Pons (tissue), 1 donor: ENCODE measurements at regions not wholly inside any gene's neighbourhood (a gene's known extent, or its start where the extent isn't known, plus 50 kb on each side); places are given as distances from the start of the nearest gene placed in this dataset.

Source experiments
- DNase-seq: peaks from one replicate; pipeline ENCODE4 v3.0.0-alpha.2; 2016; ENCODE audit warnings: low spot score

- DNase-seq = no peak
These were observed 102.0 kb upstream of the ARID2 start for GRCh38 chr12:45627407-45628069.

GRCh38 chr12:45629292-45629691, 100.2 kb upstream of the ARID2 start:
- DNase-seq = no peak

- no peak for DNase-seq
These were observed 95.8 kb upstream of the ARID2 start for GRCh38 chr12:45633733-45634132.

GRCh38 chr12:45634273-45634917, 95.1 kb upstream of the ARID2 start:
- no peak for DNase-seq

GRCh38 chr12:45637242-45637641, 92.3 kb upstream of the ARID2 start:
- DNase-seq = no peak

GRCh38 chr12:45637706-45638105, 91.8 kb upstream of the ARID2 start:
- no peak for DNase-seq

GRCh38 chr12:45638386-45638785, 91.1 kb upstream of the ARID2 start:
- no peak for DNase-seq

GRCh38 chr12:45644541-45644940, 85.0 kb upstream of the ARID2 start:
- DNase-seq = no peak

- DNase-seq = no peak
These were observed 82.5 kb upstream of the ARID2 start for GRCh38 chr12:45646851-45647581.

GRCh38 chr12:45648070-45648469, 81.4 kb upstream of the ARID2 start:
- no peak for DNase-seq

- DNase-seq = no peak
These were observed 78.5 kb upstream of the ARID2 start for GRCh38 chr12:45651029-45651428.

- no peak for DNase-seq
These were observed 75.4 kb upstream of the ARID2 start for GRCh38 chr12:45654002-45654665.

- no peak for DNase-seq
These were observed 74.3 kb upstream of the ARID2 start for GRCh38 chr12:45655186-45655585.

- DNase-seq = no peak
These were observed 73.8 kb upstream of the ARID2 start for GRCh38 chr12:45655743-45656142.

GRCh38 chr12:45658020-45658419, 71.5 kb upstream of the ARID2 start:
- no peak for DNase-seq

- DNase-seq = no peak
These were observed 69.2 kb upstream of the ARID2 start for GRCh38 chr12:45660330-45660729.

- peak; percentile 8 for DNase-seq
These were observed 66.1 kb upstream of the ARID2 start for GRCh38 chr12:45663455-45663854.

- no peak for DNase-seq
These were observed 63.6 kb upstream of the ARID2 start for GRCh38 chr12:45665941-45666340.

- DNase-seq = no peak
These were observed 63.1 kb upstream of the ARID2 start for GRCh38 chr12:45666396-45666795.

GRCh38 chr12:45666816-45667215, 62.7 kb upstream of the ARID2 start:
- no peak for DNase-seq

GRCh38 chr12:45667761-45668160, 61.7 kb upstream of the ARID2 start:
- DNase-seq = no peak

- no peak for DNase-seq
These were observed 60.9 kb upstream of the ARID2 start for GRCh38 chr12:45668641-45669040.

- DNase-seq = no peak
These were observed 60.4 kb upstream of the ARID2 start for GRCh38 chr12:45669093-45669492.
